H9 (cell line): ENCODE measurements at regions not wholly inside any gene's neighbourhood (a gene's known extent, or its start where the extent isn't known, plus 50 kb on each side); places are given as distances from the start of the nearest gene placed in this dataset.

ENCODE experiments used
- DNase-seq: peaks from one replicate; pipeline ENCODE4 v3.0.0-alpha.2; 2017
- H2AFZ ChIP-seq: one replicate; pipeline ENCODE4 v1.6.1; 2013; ENCODE audit warnings: mild to moderate bottlenecking, low read length, control low read depth, moderate library complexity
- H2AK5ac ChIP-seq: 2 replicates; pipeline ENCODE4 v1.6.1; 2013; ENCODE audit warnings: low read length, control low read depth, mixed read lengths; ENCODE audit not compliant: insufficient read length
- H2BK120ac ChIP-seq: one replicate; pipeline ENCODE4 v1.6.1; 2013; ENCODE audit warnings: low read depth, mild to moderate bottlenecking, low read length, control low read depth, inconsistent platforms; ENCODE audit not compliant: poor library complexity, severe bottlenecking
- H2BK12ac ChIP-seq: 2 replicates; pipeline ENCODE4 v1.6.1; 2013; ENCODE audit warnings: low read length, control low read depth, mixed read lengths, low read depth; ENCODE audit not compliant: insufficient read length
- H2BK15ac ChIP-seq: 2 replicates; pipeline ENCODE4 v1.6.1; 2013; ENCODE audit warnings: low read depth, low read length, control low read depth
- H2BK20ac ChIP-seq: one replicate; pipeline ENCODE4 v1.6.1; 2013; ENCODE audit warnings: low read depth, mild to moderate bottlenecking, low read length, control low read depth, inconsistent platforms; ENCODE audit not compliant: poor library complexity, severe bottlenecking
- H2BK5ac ChIP-seq: 2 replicates; pipeline ENCODE4 v1.6.1; 2013; ENCODE audit warnings: low read length, control low read depth, mixed read lengths; ENCODE audit not compliant: insufficient read length
- H3K14ac ChIP-seq: 2 replicates; pipeline ENCODE4 v1.6.1; 2013; ENCODE audit warnings: low read length, control low read depth; ENCODE audit not compliant: insufficient read depth
- H3K18ac ChIP-seq: 2 replicates; pipeline ENCODE4 v1.6.1; 2013; ENCODE audit warnings: low read depth, mild to moderate bottlenecking, mixed read lengths, low read length, control low read depth; ENCODE audit not compliant: insufficient read length
- H3K23ac ChIP-seq: 2 replicates; pipeline ENCODE4 v1.6.1; 2013; ENCODE audit warnings: low read length, control low read depth, mixed read lengths, low read depth; ENCODE audit not compliant: insufficient read length
- H3K23me2 ChIP-seq: 2 replicates; pipeline ENCODE4 v1.6.1; 2013; ENCODE audit warnings: low read depth, mild to moderate bottlenecking, mixed read lengths, low read length, control low read depth; ENCODE audit not compliant: insufficient read length, poor library complexity, severe bottlenecking
- H3K27ac ChIP-seq: 2 replicates; pipeline ENCODE4 v1.5.1; 2013; ENCODE audit warnings: low read length, control low read depth, mixed read lengths, low read depth; ENCODE audit not compliant: insufficient read length
- H3K27me3 ChIP-seq: 2 replicates; pipeline ENCODE4 v1.6.1; 2013; ENCODE audit warnings: low read length, control low read depth, inconsistent platforms; ENCODE audit not compliant: insufficient read depth
- H3K4ac ChIP-seq: 2 replicates; pipeline ENCODE4 v1.6.1; 2013; ENCODE audit warnings: low read depth, mild to moderate bottlenecking, control low read depth, inconsistent platforms, low read length, moderate library complexity
- H3K4me1 ChIP-seq: 2 replicates; pipeline ENCODE4 v1.6.1; 2013; ENCODE audit warnings: low read length, control low read depth, inconsistent platforms; ENCODE audit not compliant: insufficient read depth
- H3K4me2 ChIP-seq: 2 replicates; pipeline ENCODE4 v1.6.1; 2013; ENCODE audit warnings: low read length, control low read depth, mixed read lengths; ENCODE audit not compliant: insufficient read length, insufficient read depth
- H3K56ac ChIP-seq: 2 replicates; pipeline ENCODE4 v1.6.1; 2013; ENCODE audit warnings: low read depth, mild to moderate bottlenecking, mixed read lengths, low read length, control low read depth; ENCODE audit not compliant: insufficient read length
- H3K79me1 ChIP-seq: 2 replicates; pipeline ENCODE4 v1.6.1; 2013; ENCODE audit warnings: low read depth, mild to moderate bottlenecking, moderate library complexity, low read length, control low read depth, inconsistent platforms; ENCODE audit not compliant: insufficient read depth, poor library complexity, severe bottlenecking
- H3K79me2 ChIP-seq: 2 replicates; pipeline ENCODE4 v1.6.1; 2013; ENCODE audit warnings: low read length, control low read depth, inconsistent platforms; ENCODE audit not compliant: insufficient read depth
- H3K9ac ChIP-seq: 2 replicates; pipeline ENCODE4 v1.6.1; 2013; ENCODE audit warnings: low read length, control low read depth, mixed read lengths; ENCODE audit not compliant: insufficient read length; ENCODE audit errors: extremely low read depth
- H3K9me3 ChIP-seq: one replicate; pipeline ENCODE4 v1.6.1; 2013; ENCODE audit warnings: low read depth, low read length, inconsistent platforms; ENCODE audit not compliant: control insufficient read depth
- H3T11ph ChIP-seq: one replicate; pipeline ENCODE4 v1.6.1; 2013; ENCODE audit warnings: mild to moderate bottlenecking, low read length, control low read depth, inconsistent platforms
- H4K20me1 ChIP-seq: one replicate; pipeline ENCODE4 v1.6.1; 2013; ENCODE audit not compliant: control insufficient read depth, insufficient read length, insufficient read depth
- H4K5ac ChIP-seq: 2 replicates; pipeline ENCODE4 v1.6.1; 2013; ENCODE audit warnings: low read depth, mild to moderate bottlenecking, mixed read lengths, low read length, control low read depth; ENCODE audit not compliant: insufficient read length
- H4K8ac ChIP-seq: replicated peaks from 2 replicates; pipeline ENCODE4 v1.6.1; 2013; ENCODE audit warnings: low read length, control low read depth, mixed read lengths, low read depth; ENCODE audit not compliant: insufficient read length
- H4K91ac ChIP-seq: 2 replicates; pipeline ENCODE4 v1.6.1; 2013; ENCODE audit warnings: low read depth, mild to moderate bottlenecking, moderate library complexity, mixed read lengths, low read length, control low read depth; ENCODE audit not compliant: insufficient read length
- H3K27ac Mint-ChIP-seq, 3 experiments: 2 replicates in 2 of 3; 3 replicates in 1 of 3; pipeline ENCODE4 v1.8.0; 2020 to 2021; ENCODE audit warnings: mixed read lengths in 3 of 3, mild to moderate bottlenecking in 1 of 3, moderate library complexity in 1 of 3
- H3K27me3 Mint-ChIP-seq: 2 replicates; pipeline ENCODE4 v1.8.0; 2021; ENCODE audit warnings: low read depth, mild to moderate bottlenecking, moderate library complexity, mixed read lengths
- H3K36me3 Mint-ChIP-seq, 3 experiments: 2 replicates in 2 of 3; 3 replicates in 1 of 3; pipeline ENCODE4 v1.8.0; 2020 to 2021; ENCODE audit warnings: low read depth in 3 of 3, mixed read lengths in 3 of 3; ENCODE audit not compliant: insufficient read depth in 1 of 3
- H3K4me1 Mint-ChIP-seq, 2 experiments: 2 replicates each; pipeline ENCODE4 v1.8.0; 2020; ENCODE audit warnings: mixed read lengths in 2 of 2
- H3K4me3 Mint-ChIP-seq, 2 experiments: 2 replicates in 1 of 2; 3 replicates in 1 of 2; pipeline ENCODE4 v1.8.0; 2020 to 2021; ENCODE audit warnings: mild to moderate bottlenecking in 2 of 2, mixed read lengths in 2 of 2, moderate library complexity in 1 of 2
- H3K9me3 Mint-ChIP-seq, 2 experiments: 2 replicates in 1 of 2; 3 replicates in 1 of 2; pipeline ENCODE4 v1.8.0; 2020; ENCODE audit warnings: mild to moderate bottlenecking in 2 of 2, mixed read lengths in 2 of 2, moderate library complexity in 1 of 2
- CTCF ChIP-seq: fragments of 200-600 bp; sonication (generic); conservative IDR thresholded peaks from 3 replicates; pipeline ENCODE4 v1.8.0; 2021; ENCODE audit warnings: antibody characterized with exemption, mild to moderate bottlenecking
- WGBS: extraction: QIAGEN DNeasy Blood & Tissue Kit; methylation state at CpG from one replicate; pipeline ENCODE4 v1.1.7; 2013; ENCODE audit warnings: missing lambda C conversion rate, low lambda C conversion rate, mixed read lengths; ENCODE audit not compliant: insufficient read length; ENCODE audit errors: extremely low coverage; 5-methylcytosine and 5-hydroxymethylcytosine counted together

- no peak overlapping the region for H2BK20ac ChIP-seq
- H4K91ac ChIP-seq: no peak overlapping the region
- no peaks in the 10 kb centered on the region for H3K79me1 ChIP-seq
- H3K27me3 ChIP-seq: no peaks in the 10 kb centered on the region
- no peaks in the 10 kb centered on the region for H3K9me3 Mint-ChIP-seq
- no peak overlapping the region for H3T11ph ChIP-seq
- H3K79me2 ChIP-seq: no peaks in the 10 kb centered on the region
- no peak overlapping the region for H2BK5ac ChIP-seq
- H3K23me2 ChIP-seq: no peaks in the 10 kb centered on the region
- DNase-seq: no peak
- no peak overlapping the region for H3K18ac ChIP-seq
- H3K27ac Mint-ChIP-seq: no peak overlapping the region
- H3K4ac ChIP-seq: no peak overlapping the region
- no peak overlapping the region for H2BK12ac ChIP-seq
- no peak overlapping the region for H3K4me2 ChIP-seq
- no peaks in the 10 kb centered on the region for H3K9me3 ChIP-seq
- no peak for TF ChIP-seq CTCF
- H2BK120ac ChIP-seq: no peak overlapping the region
- H3K14ac ChIP-seq: no peak overlapping the region
- H3K4me3 Mint-ChIP-seq: no peak overlapping the region
- no peak overlapping the region for H2AFZ ChIP-seq
- no peaks in the 10 kb centered on the region for H4K20me1 ChIP-seq
- no peak overlapping the region for H3K23ac ChIP-seq
- H3K4me1 Mint-ChIP-seq: no peaks in the 10 kb centered on the region
- no CpG with 5 or more reads among the region's 2 CpGs for whole genome bisulfite sequencing
- no peaks in the 10 kb centered on the region for H3K36me3 Mint-ChIP-seq
- H3K9ac ChIP-seq: no peak overlapping the region
- no peaks in the 10 kb centered on the region for H3K4me1 ChIP-seq
- no peak overlapping the region for H2BK15ac ChIP-seq
- H2AK5ac ChIP-seq: no peak overlapping the region
- no peak overlapping the region for H4K8ac ChIP-seq
- no peak overlapping the region for H4K5ac ChIP-seq
- no peak overlapping the region for H3K27ac ChIP-seq
- H3K27me3 Mint-ChIP-seq: no peaks in the 10 kb centered on the region
- H3K56ac ChIP-seq: no peak overlapping the region
Measured at GRCh38 chr6:93516441-93516840, 97.1 kb upstream of the EPHA7 start.
